Gastroesophageal sphincter (tissue), 3 donors: ENCODE measurements at regions not wholly inside any gene's neighbourhood (a gene's known extent, or its start where the extent isn't known, plus 50 kb on each side); places are given as distances from the start of the nearest gene placed in this dataset.

Source experiments
- CTCF ChIP-seq, 4 experiments: fragments of 200-600 bp in 2 of 4; fragments of 450-650 bp in 2 of 4; sonication (generic) in 1 of 4; IDR thresholded peaks; one replicate each; pipeline ENCODE4 v1.5.1; 2017 to 2019; ENCODE audit warnings: antibody characterized with exemption in 4 of 4, mild to moderate bottlenecking in 2 of 4, moderate library complexity in 2 of 4
- POLR2A ChIP-seq, 2 donors: fragments of 450-650 bp; IDR thresholded peaks; one replicate each; pipeline ENCODE4 v1.6.1; 2017; ENCODE audit warnings: antibody characterized with exemption in 2 of 2, mild to moderate bottlenecking in 2 of 2, moderate library complexity in 1 of 2
- POLR2AphosphoS5 ChIP-seq: sonication (generic); formaldehyde crosslinking; IDR thresholded peaks from one replicate; pipeline ENCODE4 v1.6.1; 2017; ENCODE audit warnings: antibody characterized with exemption

GRCh38 chr5:30759731-30760130 is 433.8 kb upstream of the CDH6 start:
- no peak for TF ChIP-seq CTCF (IDR thresholded peaks at IDR 0.05)
- TF ChIP-seq POLR2AphosphoS5 = no peak
- TF ChIP-seq POLR2A (IDR thresholded peaks at IDR 0.05) = no peak
